Fibroblast of lung (primary cell): ENCODE measurements at regions not wholly inside any gene's neighbourhood (a gene's known extent, or its start where the extent isn't known, plus 50 kb on each side); places are given as distances from the start of the nearest gene placed in this dataset.

Experiments
- DNase-seq, 2 donors: peaks; one replicate each; pipeline versions ENCODE4 v3.0.0 to v3.0.0-alpha.2; 2010; ENCODE audit warnings: low read depth in 2 of 2
- H2AFZ ChIP-seq: 2 replicates; pipeline ENCODE4 v1.5.1; 2012; ENCODE audit warnings: low read length, control low read depth, inconsistent platforms
- H3K27ac ChIP-seq: 2 replicates; pipeline ENCODE4 v1.5.1; 2011; ENCODE audit warnings: low read length, control low read depth; ENCODE audit not compliant: insufficient read depth
- H3K27me3 ChIP-seq: 2 replicates; pipeline ENCODE4 v1.5.1; 2011; ENCODE audit warnings: mild to moderate bottlenecking, low read length; ENCODE audit not compliant: control insufficient read depth, insufficient read depth
- H3K36me3 ChIP-seq: 2 replicates; pipeline ENCODE4 v1.5.1; 2011; ENCODE audit warnings: low read length; ENCODE audit not compliant: control insufficient read depth, insufficient read depth
- H3K4me1 ChIP-seq: 2 replicates; pipeline ENCODE4 v1.5.1; 2011; ENCODE audit warnings: low read length; ENCODE audit not compliant: control insufficient read depth, insufficient read depth; ENCODE audit errors: extremely low read depth
- H3K4me2 ChIP-seq: 2 replicates; pipeline ENCODE4 v1.5.1; 2011; ENCODE audit warnings: low read length, control low read depth; ENCODE audit not compliant: insufficient read depth; ENCODE audit errors: extremely low read depth
- H3K4me3 ChIP-seq, 4 experiments: fragments of 200-600 bp in 1 of 4; sonication (generic) in 1 of 4; replicated peaks in 1 of 4; 2 replicates each; pipeline ENCODE4 v1.5.1; 2011 to 2016; ENCODE audit warnings: low read length in 4 of 4, low read depth in 3 of 4, mild to moderate bottlenecking in 3 of 4, control low read depth in 2 of 4, inconsistent platforms in 1 of 4, mixed read lengths in 1 of 4; ENCODE audit not compliant: insufficient read depth in 1 of 4; ENCODE audit errors: control extremely low read depth in 1 of 4
- H3K79me2 ChIP-seq: 2 replicates; pipeline ENCODE4 v1.5.1; 2012; ENCODE audit warnings: mild to moderate bottlenecking, low read length, inconsistent platforms; ENCODE audit not compliant: control insufficient read depth, insufficient read depth
- H3K9ac ChIP-seq: 2 replicates; pipeline ENCODE4 v1.5.1; 2011; ENCODE audit warnings: mild to moderate bottlenecking, low read length, control low read depth; ENCODE audit not compliant: insufficient read depth
- H3K9me3 ChIP-seq: 2 replicates; pipeline ENCODE4 v1.5.1; 2012; ENCODE audit warnings: low read depth, low read length; ENCODE audit not compliant: control insufficient read depth, insufficient read depth
- H4K20me1 ChIP-seq: 2 replicates; pipeline ENCODE4 v1.5.1; 2011; ENCODE audit warnings: low read length; ENCODE audit not compliant: control insufficient read depth, insufficient read depth; ENCODE audit errors: extremely low read depth
- CTCF ChIP-seq, 2 donors: IDR thresholded peaks in 1 of 2; conservative IDR thresholded peaks in 1 of 2; 1 replicate in 1 of 2; 2 replicates in 1 of 2; pipeline ENCODE4 v1.5.1; 2011 to 2012; ENCODE audit warnings: low read length in 2 of 2, control low read depth in 1 of 2, inconsistent platforms in 1 of 2, low read depth in 1 of 2, mild to moderate bottlenecking in 1 of 2
- EZH2 ChIP-seq: IDR thresholded peaks from 2 replicates; pipeline ENCODE4 v1.5.1; 2012; ENCODE audit warnings: low read length, control low read depth, mild to moderate bottlenecking; ENCODE audit errors: missing control alignments

DNA sequence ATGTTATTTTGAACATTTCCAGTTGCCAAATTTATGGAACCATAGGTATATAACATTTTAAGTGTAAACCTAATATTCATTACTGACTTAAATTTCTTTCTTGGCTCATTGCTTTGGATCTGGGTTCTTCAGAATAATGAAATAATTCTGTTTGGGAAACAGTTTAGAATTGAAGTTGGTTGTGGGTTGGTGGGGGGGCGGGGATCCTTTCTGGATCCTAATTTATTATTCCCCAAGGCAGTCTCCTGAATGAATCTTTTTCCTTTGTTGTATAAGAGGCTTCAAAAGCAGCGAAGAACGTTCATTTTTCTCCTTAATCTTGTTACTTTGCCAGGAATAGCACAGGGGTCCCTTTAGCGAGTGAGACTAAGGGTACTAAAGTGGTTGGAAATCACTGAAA lies 325.5 kb downstream of the FOXG1 start:
- Histone ChIP-seq H4K20me1 (no peaks in the 10 kb centered on the region), H3K79me2 (no peaks in the 10 kb centered on the region), H3K4me1 (no peaks in the 10 kb centered on the region), H3K4me3 (no peak overlapping the region), H3K27ac (no peak overlapping the region), H3K27me3 (no peaks in the 10 kb centered on the region), H3K9me3 (no peaks in the 10 kb centered on the region), H2AFZ (no peak overlapping the region), H3K36me3 (no peaks in the 10 kb centered on the region), H3K9ac (no peak overlapping the region), H3K4me2 (no peak overlapping the region)
- no peak for DNase-seq
- TF ChIP-seq EZH2 (no peak), CTCF (conservative IDR thresholded peaks at IDR 0.05 in 1 of 2, IDR thresholded peaks at IDR 0.05 in 1 of 2; ENCODE audit: low read depth in 1 of 2, low read length in 2 of 2) (no peak)

DNA sequence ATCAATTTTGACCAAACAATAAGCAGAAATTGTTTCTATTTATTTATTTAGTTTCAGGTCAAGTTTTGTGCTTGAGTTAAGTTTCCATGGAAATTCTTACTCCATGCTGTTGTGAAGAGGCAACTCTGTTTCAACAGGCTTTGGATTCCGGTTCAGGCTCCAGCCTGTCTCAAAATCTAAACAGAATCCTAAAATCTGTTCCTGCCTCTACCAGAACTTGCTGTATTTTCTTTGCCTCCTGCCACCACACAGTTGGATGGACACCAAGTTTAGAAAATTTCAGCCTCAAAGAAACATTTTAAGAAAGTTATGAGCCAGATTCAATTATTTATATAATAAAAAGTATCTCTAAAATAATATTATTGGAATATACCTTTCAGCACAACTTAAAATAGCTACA lies 330.9 kb downstream of the FOXG1 start:
- H3K27ac ChIP-seq: no peak overlapping the region
- H4K20me1 ChIP-seq: no peaks in the 10 kb centered on the region
- H3K4me3 ChIP-seq: no peak overlapping the region
- H2AFZ ChIP-seq: no peak overlapping the region
- DNase-seq: no peak
- no peaks in the 10 kb centered on the region for H3K79me2 ChIP-seq
- no peak overlapping the region for H3K9ac ChIP-seq
- no peaks in the 10 kb centered on the region for H3K4me1 ChIP-seq
- TF ChIP-seq EZH2 (no peak), CTCF (conservative IDR thresholded peaks at IDR 0.05 in 1 of 2, IDR thresholded peaks at IDR 0.05 in 1 of 2; ENCODE audit: low read depth in 1 of 2, low read length in 2 of 2) (no peak)
- no peaks in the 10 kb centered on the region for H3K36me3 ChIP-seq
- H3K4me2 ChIP-seq: no peak overlapping the region
- H3K27me3 ChIP-seq: no peaks in the 10 kb centered on the region
- no peaks in the 10 kb centered on the region for H3K9me3 ChIP-seq

GRCh38 chr14:29098656-29099055 lies 332.1 kb downstream of the FOXG1 start:
- TF ChIP-seq CTCF (conservative IDR thresholded peaks at IDR 0.05 in 1 of 2, IDR thresholded peaks at IDR 0.05 in 1 of 2; ENCODE audit: low read depth in 1 of 2, low read length in 2 of 2): no peak
- no peak for TF ChIP-seq EZH2
- Histone ChIP-seq H3K36me3 (no peaks in the 10 kb centered on the region), H3K4me2 (no peak overlapping the region)

More at GRCh38 chr14:29098656-29099055, 332.1 kb downstream of the FOXG1 start:
- Histone ChIP-seq H3K9me3 (no peaks in the 10 kb centered on the region), H3K9ac (no peak overlapping the region), H3K4me1 (no peaks in the 10 kb centered on the region), H3K27me3 (no peaks in the 10 kb centered on the region), H3K27ac (no peak overlapping the region), H2AFZ (no peak overlapping the region), H3K4me3 (no peak overlapping the region), H3K79me2 (no peaks in the 10 kb centered on the region), H4K20me1 (no peaks in the 10 kb centered on the region)
- no peak for DNase-seq
